CD4-positive, alpha-beta T cell treated with Interleukin-6 at 100 ng/mL for 8 hours (primary cell): ENCODE measurements at regions not wholly inside any gene's neighbourhood (a gene's known extent, or its start where the extent isn't known, plus 50 kb on each side); places are given as distances from the start of the nearest gene placed in this dataset.

Experiments used
- DNase-seq: peaks from one replicate; pipeline ENCODE4 v3.0.0-alpha.2; 2020; ENCODE audit warnings: mixed read lengths, low spot score

DNA sequence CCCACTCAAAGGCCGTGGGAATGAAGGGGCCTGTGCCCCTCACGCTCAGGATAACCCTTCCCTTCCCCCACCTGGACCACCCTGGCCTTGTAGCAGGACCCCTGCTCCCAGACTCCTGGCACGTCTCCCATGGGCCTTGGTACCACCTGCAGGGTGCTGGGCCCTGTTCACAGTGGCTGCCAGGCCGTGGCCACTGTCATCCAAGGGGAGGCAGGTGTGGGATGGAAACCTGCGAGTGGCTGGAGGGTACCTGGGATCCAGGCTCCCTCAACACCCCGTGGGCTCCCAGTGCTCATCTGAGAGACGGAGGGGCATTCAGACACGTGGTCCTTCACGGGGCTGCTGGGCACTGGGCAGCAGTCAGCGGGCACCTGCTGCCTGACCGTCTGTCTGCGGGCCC is 75.6 kb upstream of the CIBAR2 start:
- no peak for DNase-seq

DNA sequence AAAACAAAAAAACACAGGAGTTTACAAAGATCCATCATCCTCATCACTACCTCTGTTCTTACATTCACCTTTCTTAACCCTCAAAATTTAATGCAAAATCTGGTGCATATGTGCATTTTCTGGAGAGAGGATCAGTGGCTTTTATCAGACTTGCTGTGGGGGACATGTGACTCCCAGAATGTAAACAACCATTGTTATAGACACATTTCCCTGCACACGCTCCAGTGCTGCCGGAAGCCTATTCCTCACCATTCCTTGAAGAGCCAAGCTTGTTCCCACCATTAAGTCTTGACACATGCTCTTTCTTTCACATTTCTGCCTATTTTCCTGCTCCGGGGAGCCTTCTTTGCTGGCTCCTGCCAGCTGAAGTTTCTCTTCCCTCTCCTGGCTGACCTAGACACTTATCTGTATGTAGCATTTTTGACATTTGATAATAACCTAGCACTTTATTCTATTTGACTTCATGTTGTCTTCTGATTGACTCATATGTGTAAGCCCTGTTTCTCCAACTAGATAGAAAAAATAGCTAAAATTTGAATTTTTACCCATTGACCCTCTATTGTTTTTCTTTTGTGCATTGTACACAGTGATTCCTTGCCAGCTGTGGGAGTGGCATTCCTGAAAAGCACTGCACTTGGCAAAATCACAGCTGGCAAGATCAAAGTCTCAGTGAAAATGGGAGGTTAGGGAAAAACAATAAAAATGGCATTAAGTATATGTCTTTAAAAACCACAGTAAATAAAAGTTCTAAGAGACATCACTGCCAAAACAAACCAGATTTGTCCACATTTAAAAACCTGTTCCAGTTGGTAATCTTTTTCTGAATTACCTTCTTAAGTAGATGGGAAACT is 76.8 kb upstream of the CIBAR2 start:
- DNase-seq: no peak

- no peak for DNase-seq
Observed at GRCh38 chr16:85190572-85190971, 78.3 kb upstream of the CIBAR2 start.

GRCh38 chr16:85191341-85191965 is 79.2 kb upstream of the CIBAR2 start:
- no peak for DNase-seq

DNA sequence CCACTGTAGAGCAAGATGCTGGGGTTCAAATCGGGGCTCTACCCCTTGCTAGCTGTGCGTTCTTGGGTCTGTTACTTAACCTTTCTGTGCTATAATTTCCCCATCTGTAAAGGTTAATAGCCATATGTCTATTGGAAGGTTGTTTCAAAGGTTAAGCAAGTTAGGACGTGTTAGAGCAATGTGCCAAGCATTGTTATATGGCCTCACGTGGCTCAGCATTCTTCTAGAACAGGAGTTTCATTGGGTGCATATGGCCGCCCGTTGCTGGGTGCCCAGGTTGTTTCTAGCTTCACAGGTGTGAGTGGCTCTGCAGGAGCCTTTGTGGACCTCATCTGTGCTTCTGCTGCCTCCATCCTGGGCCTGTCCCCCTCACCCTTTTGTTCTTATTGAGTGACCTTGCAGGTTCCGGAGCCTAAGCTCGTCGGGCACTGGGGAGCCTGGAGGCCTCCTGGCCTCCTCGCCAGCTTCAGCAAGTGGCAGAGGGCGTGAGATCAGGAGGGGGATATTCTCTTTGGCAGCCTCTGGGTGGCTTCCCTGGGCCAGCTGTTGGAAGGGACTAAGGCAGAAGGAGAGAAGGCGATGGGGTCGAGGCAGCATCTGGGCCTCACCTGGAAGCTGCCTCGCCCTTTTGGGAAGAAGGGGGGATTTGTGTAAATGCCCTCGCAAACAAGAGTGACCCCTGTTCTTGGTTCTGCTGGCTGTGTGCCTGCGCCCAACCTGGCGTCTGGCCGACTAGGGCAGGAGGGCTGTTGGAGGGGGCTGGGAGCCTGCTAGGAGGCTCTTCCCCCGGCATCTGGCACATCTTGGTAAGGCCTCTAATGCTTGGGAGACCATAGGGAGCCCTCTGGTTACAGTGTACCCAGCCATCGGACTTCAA is 80.2 kb upstream of the CIBAR2 start:
- DNase-seq: no peak

- no peak for DNase-seq
Observed at GRCh38 chr16:85193115-85193493, 80.8 kb upstream of the CIBAR2 start.

GRCh38 chr16:85193876-85194275 is 81.6 kb upstream of the CIBAR2 start:
- no peak for DNase-seq

DNA sequence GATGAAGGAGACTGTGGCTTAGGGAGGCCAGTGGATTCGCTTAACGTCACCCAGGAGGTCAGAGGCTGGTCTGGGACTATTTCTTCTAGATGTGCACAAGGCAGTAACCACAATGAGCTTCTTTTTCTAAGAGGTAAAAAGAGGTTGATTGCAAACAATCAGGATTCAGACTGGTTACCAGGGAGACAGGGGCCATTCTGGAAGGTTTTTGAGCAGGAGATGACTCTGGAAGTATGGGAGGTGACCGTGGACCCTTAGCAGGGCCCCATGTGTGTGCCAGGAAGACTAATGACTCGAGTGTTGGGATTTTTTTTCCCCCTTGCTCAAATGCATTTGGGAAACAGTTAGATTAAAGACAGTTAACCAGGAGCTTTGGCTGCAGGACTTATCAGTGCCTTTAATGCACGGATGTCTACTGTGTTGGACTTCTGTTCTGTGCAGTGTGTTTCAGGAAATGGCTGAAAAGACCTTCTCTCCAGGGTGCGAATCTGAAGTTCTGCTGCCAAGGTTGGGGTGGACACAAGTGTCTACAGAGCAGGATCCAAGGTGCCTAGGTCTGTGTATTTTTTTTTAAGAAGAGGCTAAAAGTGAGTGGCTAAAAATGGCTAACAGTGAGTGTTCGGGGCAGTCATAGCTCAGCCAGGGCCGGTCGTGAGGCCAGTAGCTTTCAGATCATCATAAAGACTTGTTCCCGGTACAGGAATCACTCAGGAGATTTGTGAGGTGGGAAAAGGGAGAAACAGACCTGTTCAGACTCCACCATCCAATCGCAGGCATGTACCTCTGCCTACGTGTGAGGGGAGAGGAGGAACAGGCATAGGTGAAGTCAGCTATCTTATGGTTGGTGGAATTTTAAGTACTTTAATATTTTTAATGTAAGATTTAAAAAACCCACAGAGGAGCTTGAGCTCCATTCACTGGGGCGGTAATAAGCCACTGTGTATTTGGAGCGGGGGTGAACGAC is 82.3 kb upstream of the CIBAR2 start:
- DNase-seq: no peak

DNA sequence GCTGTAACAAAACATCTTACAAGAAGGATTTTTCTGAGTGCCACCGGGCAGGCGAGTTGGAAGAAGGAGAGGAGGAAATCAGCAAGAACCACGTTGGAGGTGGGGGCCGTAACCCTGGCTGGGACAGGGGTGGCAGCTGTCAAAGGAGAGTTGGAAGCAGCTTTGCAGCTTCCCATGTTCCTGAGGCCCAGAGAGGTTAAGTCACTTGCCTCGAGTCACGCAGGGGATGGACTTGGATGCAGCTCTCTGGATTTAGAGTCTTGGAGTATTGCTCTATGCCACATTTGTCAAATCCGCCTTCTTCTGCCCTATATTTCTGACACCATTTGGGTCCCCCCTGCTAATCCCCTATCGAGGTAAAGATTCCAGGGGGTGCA is 83.0 kb upstream of the CIBAR2 start:
- DNase-seq: no peak

- DNase-seq: no peak
Observed at GRCh38 chr16:85195900-85196772, 83.9 kb upstream of the CIBAR2 start.

DNA sequence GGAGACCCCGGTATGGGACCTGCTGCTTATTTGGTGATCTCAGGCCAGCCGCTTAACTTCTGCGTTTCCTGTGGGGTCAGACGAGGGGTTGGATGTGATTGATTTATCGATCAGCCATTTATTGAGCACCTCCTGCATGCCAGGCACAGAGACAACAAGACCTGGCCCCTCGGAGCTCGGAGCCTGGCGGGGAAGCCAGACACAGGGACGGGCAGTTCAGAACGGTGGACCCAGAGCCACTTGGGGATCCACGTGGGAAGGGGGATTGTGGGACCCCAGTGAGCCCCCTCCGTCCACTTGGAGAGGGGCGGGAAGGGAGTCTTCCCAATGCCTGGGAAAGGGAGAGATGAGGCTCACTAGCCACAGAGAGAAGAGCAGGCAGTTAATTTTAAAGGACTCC is 84.7 kb upstream of the CIBAR2 start:
- DNase-seq: no peak

DNA sequence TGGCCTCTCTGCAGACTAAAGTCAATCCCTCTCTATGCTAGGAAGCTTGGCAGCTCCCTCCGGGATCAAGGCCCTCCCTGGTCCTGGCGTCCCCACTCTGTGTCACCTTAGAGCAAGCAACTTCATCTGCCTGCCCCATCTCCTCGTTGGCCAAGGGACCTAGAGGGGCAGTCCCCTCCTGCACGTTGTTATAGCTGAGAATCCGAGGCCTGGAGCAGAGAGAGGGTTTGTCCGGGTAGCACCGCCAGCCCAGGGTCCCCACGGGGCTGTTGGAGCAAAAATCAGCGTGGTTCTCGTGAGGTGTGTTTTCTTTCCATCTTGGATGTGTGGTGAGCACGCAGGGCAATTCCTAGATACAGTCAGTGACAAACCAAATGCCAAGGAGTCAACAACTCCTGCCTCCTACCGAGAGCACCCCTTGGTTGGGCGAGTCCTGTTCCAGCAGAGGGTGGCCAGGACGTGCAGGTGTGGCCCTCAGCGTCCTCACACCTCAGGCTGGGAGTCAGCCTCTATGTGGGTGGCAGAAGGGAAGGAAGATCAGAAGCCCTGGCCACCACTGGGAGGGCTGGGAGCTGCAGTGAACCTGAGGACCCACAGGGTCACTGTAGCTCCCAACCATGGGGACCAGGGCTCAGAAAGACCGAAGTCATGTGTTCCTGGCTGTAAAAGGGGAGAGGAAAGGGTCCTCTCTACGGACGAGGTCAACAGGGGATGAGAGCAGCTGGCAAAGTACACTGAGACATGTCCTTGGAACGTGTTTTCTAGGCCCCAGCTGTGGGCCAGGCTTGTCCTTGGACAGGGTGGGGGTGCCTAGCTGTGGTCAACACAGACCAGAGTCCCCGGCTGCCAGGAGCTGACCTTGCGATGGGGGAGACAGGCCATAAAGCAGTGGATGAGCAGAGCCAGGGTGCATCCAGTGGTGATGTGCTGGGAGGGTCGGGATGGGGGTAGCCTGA is 85.6 kb upstream of the CIBAR2 start:
- DNase-seq: no peak

DNA sequence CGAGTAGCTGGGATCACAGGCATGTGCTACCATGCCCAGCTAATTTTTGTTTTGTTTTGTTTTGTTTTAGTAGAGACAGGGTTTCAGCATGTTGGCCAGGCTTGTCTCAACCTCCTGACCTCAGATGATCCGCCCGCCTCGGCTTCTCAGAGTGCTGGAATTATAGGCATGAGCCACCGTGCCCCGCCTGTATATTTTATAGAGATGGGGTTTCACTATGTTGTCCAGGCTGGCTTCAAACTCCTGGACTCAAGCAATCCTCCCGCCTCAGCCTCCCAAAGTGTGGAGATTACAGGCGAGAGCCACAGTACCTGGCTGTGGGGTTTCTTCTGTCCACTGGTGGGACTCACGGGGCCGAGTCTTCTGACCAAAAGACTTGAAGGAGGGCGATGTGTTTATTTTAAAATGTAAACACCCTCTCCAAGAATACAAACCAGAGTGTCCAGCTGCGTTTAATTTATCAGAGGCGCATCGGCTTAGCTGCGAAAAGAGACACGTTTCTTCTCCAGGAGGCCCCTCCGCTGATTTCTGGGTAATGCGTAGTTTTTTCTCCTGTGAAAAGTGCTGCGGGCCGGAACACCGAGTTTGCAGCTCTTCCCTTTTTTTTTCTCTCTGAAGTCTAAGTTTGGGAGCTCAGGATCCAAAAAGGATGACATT is 86.9 kb upstream of the CIBAR2 start:
- DNase-seq: no peak

- no peak for DNase-seq
Observed at GRCh38 chr16:85199880-85200279, 87.6 kb upstream of the CIBAR2 start.

GRCh38 chr16:85200471-85201278 is 88.4 kb upstream of the CIBAR2 start:
- no peak for DNase-seq

- DNase-seq: no peak
Observed at GRCh38 chr16:85201574-85201973, 89.3 kb upstream of the CIBAR2 start.

DNA sequence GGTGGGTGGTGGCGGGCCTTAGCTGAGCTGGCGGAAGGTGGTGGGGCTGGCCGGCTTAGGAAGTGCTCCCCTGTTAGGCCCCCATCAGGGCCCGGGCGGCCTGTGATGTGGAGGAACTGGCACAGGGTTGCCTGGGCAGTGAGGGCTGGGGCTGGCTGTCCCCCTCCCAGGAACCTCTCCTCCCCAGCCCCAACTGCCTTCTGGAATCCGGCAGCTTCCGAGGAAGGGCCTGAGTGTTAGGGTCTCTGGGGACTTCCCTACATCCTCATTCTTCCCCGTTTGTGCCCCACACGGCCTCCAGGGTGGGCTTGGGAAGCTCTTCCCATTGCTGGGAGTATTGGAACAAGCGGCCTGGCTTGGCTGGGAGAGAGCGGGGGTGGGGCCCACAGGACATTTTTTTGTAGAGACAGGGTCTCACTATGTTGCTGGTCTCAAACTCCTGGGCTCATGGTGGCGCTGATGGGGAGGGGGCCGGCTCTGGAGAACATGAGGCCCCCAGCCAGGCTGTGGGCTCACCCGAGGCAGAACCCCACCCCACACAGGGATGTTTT is 89.9 kb upstream of the CIBAR2 start:
- no peak for DNase-seq
